ENCODE measurements at regions not wholly inside any gene's neighbourhood (a gene's known extent, or its start where the extent isn't known, plus 50 kb on each side); places are given as distances from the start of the nearest gene placed in this dataset.

GRCh38 chr6:149203509-149203908 lies 114.0 kb upstream of the TAB2 start:
- Histone ChIP-seq H3K27ac (no peak overlapping the region), H3K36me3 (no peaks in the 10 kb centered on the region), H3K9me3 (ENCODE audit: severe bottlenecking) (no peaks in the 10 kb centered on the region), H3K27me3 (ENCODE audit: insufficient read depth, low read depth, severe bottlenecking) (no peaks in the 10 kb centered on the region), H3K4me3 (ENCODE audit: low read depth, low read length) (no peak overlapping the region)
- no peak for TF ChIP-seq CTCF (IDR thresholded peaks at IDR 0.05; ENCODE audit: low read depth, low read length)
- no peak for DNase-seq

GRCh38 chr6:149208134-149208601 lies 109.3 kb upstream of the TAB2 start:
- no peak for DNase-seq
- Histone ChIP-seq H3K4me3 (ENCODE audit: low read depth, low read length) (no peak overlapping the region), H3K36me3 (no peaks in the 10 kb centered on the region), H3K27ac (no peak overlapping the region), H3K9me3 (ENCODE audit: severe bottlenecking) (no peaks in the 10 kb centered on the region), H3K27me3 (ENCODE audit: insufficient read depth, low read depth, severe bottlenecking) (no peaks in the 10 kb centered on the region)
- TF ChIP-seq CTCF (IDR thresholded peaks at IDR 0.05; ENCODE audit: low read depth, low read length), result no peak

- H3K9me3 ChIP-seq (ENCODE audit: severe bottlenecking), result no peaks in the 10 kb centered on the region
- no peak overlapping the region for H3K4me3 ChIP-seq (ENCODE audit: low read depth, low read length)
- no peak for DNase-seq
- no peak for TF ChIP-seq CTCF (IDR thresholded peaks at IDR 0.05; ENCODE audit: low read depth, low read length)
- no peaks in the 10 kb centered on the region for H3K36me3 ChIP-seq
- H3K27ac ChIP-seq, result no peak overlapping the region
- no peaks in the 10 kb centered on the region for H3K27me3 ChIP-seq (ENCODE audit: insufficient read depth, low read depth, severe bottlenecking)
Measured at GRCh38 chr6:149209871-149210775, 107.4 kb upstream of the TAB2 start.

GRCh38 chr6:149211046-149211571 lies 106.4 kb upstream of the TAB2 start:
- H3K27ac ChIP-seq, result no peak overlapping the region
- no peak for TF ChIP-seq CTCF (IDR thresholded peaks at IDR 0.05; ENCODE audit: low read depth, low read length)
- no peaks in the 10 kb centered on the region for H3K9me3 ChIP-seq (ENCODE audit: severe bottlenecking)
- no peak for DNase-seq
- H3K4me3 ChIP-seq (ENCODE audit: low read depth, low read length), result no peak overlapping the region
- no peaks in the 10 kb centered on the region for H3K36me3 ChIP-seq
- H3K27me3 ChIP-seq (ENCODE audit: insufficient read depth, low read depth, severe bottlenecking), result no peaks in the 10 kb centered on the region

- Histone ChIP-seq H3K27ac (no peak overlapping the region), H3K9me3 (ENCODE audit: severe bottlenecking) (no peaks in the 10 kb centered on the region), H3K36me3 (no peaks in the 10 kb centered on the region), H3K4me3 (ENCODE audit: low read depth, low read length) (no peak overlapping the region), H3K27me3 (ENCODE audit: insufficient read depth, low read depth, severe bottlenecking) (no peaks in the 10 kb centered on the region)
- no peak for TF ChIP-seq CTCF (IDR thresholded peaks at IDR 0.05; ENCODE audit: low read depth, low read length)
- no peak for DNase-seq
Measured at GRCh38 chr6:149212206-149212605, 105.3 kb upstream of the TAB2 start.

Measured in WERI-Rb-1 (cell line).